ENCODE measurements at regions not wholly inside any gene's neighbourhood (a gene's known extent, or its start where the extent isn't known, plus 50 kb on each side); places are given as distances from the start of the nearest gene placed in this dataset.

DNA sequence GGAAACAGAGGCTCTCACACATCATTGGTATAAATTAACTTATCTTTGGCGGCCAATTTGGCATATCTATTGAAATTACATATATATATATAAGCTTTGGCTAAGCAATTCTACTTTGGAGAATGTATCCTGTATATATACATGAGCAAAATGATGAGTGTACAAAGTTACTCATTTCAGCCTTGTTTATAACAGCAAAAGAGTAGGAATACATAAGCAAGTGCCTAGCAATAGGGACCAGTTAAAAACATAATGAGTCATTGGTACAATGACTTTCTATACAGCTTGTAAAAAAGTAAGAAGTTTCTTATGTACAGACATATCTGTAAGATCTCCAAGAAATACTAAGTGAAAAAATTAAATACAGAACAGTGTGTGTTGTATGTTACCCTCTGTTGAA, 190.8 kb downstream of the LTN1 start:
- Mint-ChIP-seq H3K4me1 (ENCODE audit: low read depth, unreplicated experiment) (no peaks in the 10 kb centered on the region), H3K27ac (ENCODE audit: unreplicated experiment) (no peak overlapping the region)

GRCh38 chr21:28799926-28800325, 192.8 kb downstream of the LTN1 start:
- no peaks in the 10 kb centered on the region for H3K4me1 Mint-ChIP-seq (ENCODE audit: low read depth, unreplicated experiment)
- intact Hi-C loops (cut with micrococcal nuclease; ENCODE audit: unreplicated experiment), result no loop called here
- TF ChIP-seq, protein P1, sequence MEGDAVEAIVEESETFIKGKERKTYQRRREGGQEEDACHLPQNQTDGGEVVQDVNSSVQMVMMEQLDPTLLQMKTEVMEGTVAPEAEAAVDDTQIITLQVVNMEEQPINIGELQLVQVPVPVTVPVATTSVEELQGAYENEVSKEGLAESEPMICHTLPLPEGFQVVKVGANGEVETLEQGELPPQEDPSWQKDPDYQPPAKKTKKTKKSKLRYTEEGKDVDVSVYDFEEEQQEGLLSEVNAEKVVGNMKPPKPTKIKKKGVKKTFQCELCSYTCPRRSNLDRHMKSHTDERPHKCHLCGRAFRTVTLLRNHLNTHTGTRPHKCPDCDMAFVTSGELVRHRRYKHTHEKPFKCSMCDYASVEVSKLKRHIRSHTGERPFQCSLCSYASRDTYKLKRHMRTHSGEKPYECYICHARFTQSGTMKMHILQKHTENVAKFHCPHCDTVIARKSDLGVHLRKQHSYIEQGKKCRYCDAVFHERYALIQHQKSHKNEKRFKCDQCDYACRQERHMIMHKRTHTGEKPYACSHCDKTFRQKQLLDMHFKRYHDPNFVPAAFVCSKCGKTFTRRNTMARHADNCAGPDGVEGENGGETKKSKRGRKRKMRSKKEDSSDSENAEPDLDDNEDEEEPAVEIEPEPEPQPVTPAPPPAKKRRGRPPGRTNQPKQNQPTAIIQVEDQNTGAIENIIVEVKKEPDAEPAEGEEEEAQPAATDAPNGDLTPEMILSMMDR (IDR thresholded peaks at IDR 0.05; ENCODE audit: unreplicated experiment), result no peak
- H3K4me3 Mint-ChIP-seq (ENCODE audit: low read depth, unreplicated experiment), result no peak overlapping the region
- DNase-seq, result no peak
- H3K36me3 Mint-ChIP-seq (ENCODE audit: insufficient read depth, unreplicated experiment), result no peaks in the 10 kb centered on the region
- no TSS peak for BruUV-seq (replicated peaks)
- CTCF ChIA-PET, result no interaction called here
- H3K9me3 Mint-ChIP-seq (ENCODE audit: low read depth, unreplicated experiment), result no peaks in the 10 kb centered on the region
- H3K27me3 Mint-ChIP-seq (ENCODE audit: unreplicated experiment), result no peaks in the 10 kb centered on the region
- no peak overlapping the region for H3K27ac Mint-ChIP-seq (ENCODE audit: unreplicated experiment)

More for the DNA sequence above, 190.8 kb downstream of the LTN1 start:
- intact Hi-C loops (cut with micrococcal nuclease; ENCODE audit: unreplicated experiment), result no loop called here
- BruUV-seq (replicated peaks), result no TSS peak
- CTCF ChIA-PET, result interaction anchor here (0.5 kb wide), 1 partner anchor 236 kb away, joined by 3 read pairs; no protein-coding TSS in a partner anchor
- no peaks in the 10 kb centered on the region for H3K9me3 Mint-ChIP-seq (ENCODE audit: low read depth, unreplicated experiment)
- no peak overlapping the region for H3K4me3 Mint-ChIP-seq (ENCODE audit: low read depth, unreplicated experiment)
- no peaks in the 10 kb centered on the region for H3K36me3 Mint-ChIP-seq (ENCODE audit: insufficient read depth, unreplicated experiment)
- no peak for DNase-seq
- peaks cover 1% of the 10 kb centered on the region for H3K27me3 Mint-ChIP-seq (ENCODE audit: unreplicated experiment)
- TF ChIP-seq, protein P1 (IDR thresholded peaks at IDR 0.05; ENCODE audit: unreplicated experiment), result no peak

DNA sequence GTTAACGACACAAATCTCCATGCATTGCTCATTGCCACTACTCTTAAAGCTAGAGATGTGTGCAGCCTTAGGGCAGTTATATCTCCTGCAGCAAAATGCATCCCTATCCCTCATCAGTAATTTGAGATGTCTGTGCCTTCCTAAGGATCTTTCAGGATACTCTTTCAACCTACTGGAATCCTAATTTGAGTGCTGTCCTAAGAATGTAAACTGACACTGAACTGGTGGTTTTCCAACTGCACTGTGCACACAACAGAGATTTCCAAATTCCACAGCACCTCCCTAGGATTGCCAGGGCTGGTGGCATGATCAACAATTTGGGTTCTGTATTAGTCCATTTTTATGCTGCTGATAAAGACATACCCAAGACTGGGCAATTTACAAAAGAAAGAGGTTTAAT, 193.9 kb downstream of the LTN1 start:
- H3K27ac Mint-ChIP-seq (ENCODE audit: unreplicated experiment), result no peak overlapping the region
- intact Hi-C loops (cut with micrococcal nuclease; ENCODE audit: unreplicated experiment), result no loop called here
- no peak for DNase-seq
- CTCF ChIA-PET, result no interaction called here
- no TSS peak for BruUV-seq (replicated peaks)
- H3K4me1 Mint-ChIP-seq (ENCODE audit: low read depth, unreplicated experiment), result no peaks in the 10 kb centered on the region
- H3K9me3 Mint-ChIP-seq (ENCODE audit: low read depth, unreplicated experiment), result no peaks in the 10 kb centered on the region
- no peaks in the 10 kb centered on the region for H3K27me3 Mint-ChIP-seq (ENCODE audit: unreplicated experiment)
- H3K4me3 Mint-ChIP-seq (ENCODE audit: low read depth, unreplicated experiment), result no peak overlapping the region
- TF ChIP-seq, protein P1 (IDR thresholded peaks at IDR 0.05; ENCODE audit: unreplicated experiment), result no peak
- H3K36me3 Mint-ChIP-seq (ENCODE audit: insufficient read depth, unreplicated experiment), result no peaks in the 10 kb centered on the region

GRCh38 chr21:28795251-28795650, 197.4 kb downstream of the LTN1 start:
- Mint-ChIP-seq H3K4me1 (ENCODE audit: low read depth, unreplicated experiment) (no peaks in the 10 kb centered on the region), H3K27ac (ENCODE audit: unreplicated experiment) (no peak overlapping the region), H3K27me3 (ENCODE audit: unreplicated experiment) (no peaks in the 10 kb centered on the region), H3K4me3 (ENCODE audit: low read depth, unreplicated experiment) (no peak overlapping the region), H3K9me3 (ENCODE audit: low read depth, unreplicated experiment) (no peaks in the 10 kb centered on the region), H3K36me3 (ENCODE audit: insufficient read depth, unreplicated experiment) (no peaks in the 10 kb centered on the region)
- CTCF ChIA-PET, result no interaction called here
- TF ChIP-seq, protein P1 (IDR thresholded peaks at IDR 0.05; ENCODE audit: unreplicated experiment), result no peak
- DNase-seq, result no peak
- no TSS peak for BruUV-seq (replicated peaks)
- intact Hi-C loops (cut with micrococcal nuclease; ENCODE audit: unreplicated experiment), result no loop called here
